ENCODE measurements at regions not wholly inside any gene's neighbourhood (a gene's known extent, or its start where the extent isn't known, plus 50 kb on each side); places are given as distances from the start of the nearest gene placed in this dataset.

GRCh38 chr13:111877906-111878305 lies 189.0 kb upstream of the SOX1 start:
- Histone ChIP-seq H3K27me3 (no peaks in the 10 kb centered on the region), H3K4me3 (no peak overlapping the region), H3K9me3 (no peaks in the 10 kb centered on the region), H3K4me1 (no peaks in the 10 kb centered on the region), H3K36me3 (replicated peaks in 1 of 2; ENCODE audit: insufficient read depth in 1 of 2, low read depth in 2 of 2) (no peaks in the 10 kb centered on the region), H3K27ac (no peak overlapping the region)
- intact Hi-C loops (cut with DNase I): no loop called here
- 66 to 73% methylated on average over 12 of the region's 12 CpGs for WGBS, 2 donors
- no peak for TF ChIP-seq POLR2A (IDR thresholded peaks at IDR 0.05)
- TF ChIP-seq CTCF (IDR thresholded peaks at IDR 0.05): no peak
- DNase-seq (no peak), ATAC-seq (no peak)

- no peaks in the 10 kb centered on the region for H3K9me3 ChIP-seq
- H3K27me3 ChIP-seq: no peaks in the 10 kb centered on the region
- no peaks in the 10 kb centered on the region for H3K4me1 ChIP-seq
- intact Hi-C loops (cut with DNase I): no loop called here
- H3K36me3 ChIP-seq (replicated peaks in 1 of 2; ENCODE audit: insufficient read depth in 1 of 2, low read depth in 2 of 2): no peaks in the 10 kb centered on the region
- H3K4me3 ChIP-seq: no peak overlapping the region
- 33 to 49% methylated on average over 5 of the region's 5 CpGs for WGBS, 2 donors
- ATAC-seq: no peak
- TF ChIP-seq POLR2A (IDR thresholded peaks at IDR 0.05): no peak
- TF ChIP-seq CTCF (IDR thresholded peaks at IDR 0.05): no peak
- H3K27ac ChIP-seq: no peak overlapping the region
- DNase-seq: no peak
Measured at GRCh38 chr13:111879719-111880118, 187.2 kb upstream of the SOX1 start.

- no peak for DNase-seq
- no peak for TF ChIP-seq CTCF (IDR thresholded peaks at IDR 0.05)
- no peak for TF ChIP-seq POLR2A (IDR thresholded peaks at IDR 0.05)
- ATAC-seq: no peak
Measured at GRCh38 chr13:111880185-111880584, 186.8 kb upstream of the SOX1 start.

GRCh38 chr13:111881700-111882099 lies 185.2 kb upstream of the SOX1 start:
- Histone ChIP-seq H3K9me3 (no peaks in the 10 kb centered on the region), H3K4me3 (no peak overlapping the region), H3K27me3 (no peaks in the 10 kb centered on the region), H3K36me3 (replicated peaks in 1 of 2; ENCODE audit: insufficient read depth in 1 of 2, low read depth in 2 of 2) (no peaks in the 10 kb centered on the region), H3K4me1 (no peaks in the 10 kb centered on the region), H3K27ac (no peak overlapping the region)
- 47 to 64% methylated on average over 4 to 8 of the region's 8 CpGs for WGBS, 2 donors
- intact Hi-C loops (cut with DNase I): no loop called here
- TF ChIP-seq POLR2A (IDR thresholded peaks at IDR 0.05): no peak
- TF ChIP-seq CTCF (IDR thresholded peaks at IDR 0.05): no peak
- DNase-seq: no peak
- no peak for ATAC-seq

More at GRCh38 chr13:111880185-111880584, 186.8 kb upstream of the SOX1 start:
- Histone ChIP-seq H3K27ac (no peak overlapping the region), H3K9me3 (no peaks in the 10 kb centered on the region), H3K27me3 (no peaks in the 10 kb centered on the region), H3K36me3 (replicated peaks in 1 of 2; ENCODE audit: insufficient read depth in 1 of 2, low read depth in 2 of 2) (no peaks in the 10 kb centered on the region), H3K4me1 (no peaks in the 10 kb centered on the region), H3K4me3 (no peak overlapping the region)
- intact Hi-C loops (cut with DNase I): no loop called here
- 33 to 54% methylated on average over 3 to 6 of the region's 6 CpGs for WGBS, 2 donors

- Histone ChIP-seq H3K36me3 (replicated peaks in 1 of 2; ENCODE audit: insufficient read depth in 1 of 2, low read depth in 2 of 2) (no peaks in the 10 kb centered on the region), H3K27me3 (no peaks in the 10 kb centered on the region), H3K27ac (no peak overlapping the region), H3K4me3 (no peak overlapping the region), H3K4me1 (no peaks in the 10 kb centered on the region), H3K9me3 (no peaks in the 10 kb centered on the region)
- 49 to 63% methylated on average over 6 of the region's 6 CpGs for WGBS, 2 donors
- intact Hi-C loops (cut with DNase I): no loop called here
- TF ChIP-seq CTCF (IDR thresholded peaks at IDR 0.05) (no peak), POLR2A (IDR thresholded peaks at IDR 0.05) (no peak)
- ATAC-seq: no peak
- DNase-seq: no peak
Measured at GRCh38 chr13:111882351-111882750, 184.6 kb upstream of the SOX1 start.

Measured in body of pancreas (tissue), 4 donors.